ENCODE measurements at regions not wholly inside any gene's neighbourhood (a gene's known extent, or its start where the extent isn't known, plus 50 kb on each side); places are given as distances from the start of the nearest gene placed in this dataset.

DNA sequence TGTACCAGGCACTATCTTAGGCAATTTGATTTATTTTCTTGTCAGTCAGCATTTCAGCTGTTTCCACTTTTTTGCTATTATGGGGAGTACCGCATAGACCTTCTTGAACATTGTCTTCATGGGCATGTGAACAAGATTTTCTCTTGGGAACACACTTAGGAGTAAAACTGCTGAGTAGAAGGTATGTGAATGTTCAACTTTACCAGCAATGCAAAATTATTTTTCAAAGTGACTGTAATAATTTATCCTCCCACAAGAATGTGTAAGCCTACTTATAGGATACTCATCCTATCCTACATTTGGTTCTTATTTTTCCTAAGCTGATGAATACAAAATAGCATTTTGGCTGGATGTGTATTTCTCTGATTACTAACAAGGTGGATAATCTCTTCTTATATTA is 132.0 kb upstream of the NAV2 start:
- no peak for DNase-seq (ENCODE audit: low read depth in 1 of 2, low spot score in 1 of 2)
- Histone ChIP-seq H3K27ac (replicated peaks) (no peak overlapping the region), H3K4me3 (replicated peaks; ENCODE audit: insufficient read depth, low read length) (no peak overlapping the region), H3K27me3 (ENCODE audit: insufficient read depth, poor library complexity, severe bottlenecking) (no peaks in the 10 kb centered on the region)
- TF ChIP-seq POLR2AphosphoS5 (IDR thresholded peaks at IDR 0.05; ENCODE audit: low read depth) = no peak
- TF ChIP-seq SPI1 (IDR thresholded peaks at IDR 0.05; ENCODE audit: borderline replicate concordance, low read depth) = no peak
- no peak for TF ChIP-seq GABPA (IDR thresholded peaks at IDR 0.05; ENCODE audit: low read depth)
- TF ChIP-seq, protein P1, sequence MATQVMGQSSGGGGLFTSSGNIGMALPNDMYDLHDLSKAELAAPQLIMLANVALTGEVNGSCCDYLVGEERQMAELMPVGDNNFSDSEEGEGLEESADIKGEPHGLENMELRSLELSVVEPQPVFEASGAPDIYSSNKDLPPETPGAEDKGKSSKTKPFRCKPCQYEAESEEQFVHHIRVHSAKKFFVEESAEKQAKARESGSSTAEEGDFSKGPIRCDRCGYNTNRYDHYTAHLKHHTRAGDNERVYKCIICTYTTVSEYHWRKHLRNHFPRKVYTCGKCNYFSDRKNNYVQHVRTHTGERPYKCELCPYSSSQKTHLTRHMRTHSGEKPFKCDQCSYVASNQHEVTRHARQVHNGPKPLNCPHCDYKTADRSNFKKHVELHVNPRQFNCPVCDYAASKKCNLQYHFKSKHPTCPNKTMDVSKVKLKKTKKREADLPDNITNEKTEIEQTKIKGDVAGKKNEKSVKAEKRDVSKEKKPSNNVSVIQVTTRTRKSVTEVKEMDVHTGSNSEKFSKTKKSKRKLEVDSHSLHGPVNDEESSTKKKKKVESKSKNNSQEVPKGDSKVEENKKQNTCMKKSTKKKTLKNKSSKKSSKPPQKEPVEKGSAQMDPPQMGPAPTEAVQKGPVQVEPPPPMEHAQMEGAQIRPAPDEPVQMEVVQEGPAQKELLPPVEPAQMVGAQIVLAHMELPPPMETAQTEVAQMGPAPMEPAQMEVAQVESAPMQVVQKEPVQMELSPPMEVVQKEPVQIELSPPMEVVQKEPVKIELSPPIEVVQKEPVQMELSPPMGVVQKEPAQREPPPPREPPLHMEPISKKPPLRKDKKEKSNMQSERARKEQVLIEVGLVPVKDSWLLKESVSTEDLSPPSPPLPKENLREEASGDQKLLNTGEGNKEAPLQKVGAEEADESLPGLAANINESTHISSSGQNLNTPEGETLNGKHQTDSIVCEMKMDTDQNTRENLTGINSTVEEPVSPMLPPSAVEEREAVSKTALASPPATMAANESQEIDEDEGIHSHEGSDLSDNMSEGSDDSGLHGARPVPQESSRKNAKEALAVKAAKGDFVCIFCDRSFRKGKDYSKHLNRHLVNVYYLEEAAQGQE (IDR thresholded peaks at IDR 0.05; ENCODE audit: insufficient replicate concordance, low read depth) = no peak
- TF ChIP-seq, protein P2, sequence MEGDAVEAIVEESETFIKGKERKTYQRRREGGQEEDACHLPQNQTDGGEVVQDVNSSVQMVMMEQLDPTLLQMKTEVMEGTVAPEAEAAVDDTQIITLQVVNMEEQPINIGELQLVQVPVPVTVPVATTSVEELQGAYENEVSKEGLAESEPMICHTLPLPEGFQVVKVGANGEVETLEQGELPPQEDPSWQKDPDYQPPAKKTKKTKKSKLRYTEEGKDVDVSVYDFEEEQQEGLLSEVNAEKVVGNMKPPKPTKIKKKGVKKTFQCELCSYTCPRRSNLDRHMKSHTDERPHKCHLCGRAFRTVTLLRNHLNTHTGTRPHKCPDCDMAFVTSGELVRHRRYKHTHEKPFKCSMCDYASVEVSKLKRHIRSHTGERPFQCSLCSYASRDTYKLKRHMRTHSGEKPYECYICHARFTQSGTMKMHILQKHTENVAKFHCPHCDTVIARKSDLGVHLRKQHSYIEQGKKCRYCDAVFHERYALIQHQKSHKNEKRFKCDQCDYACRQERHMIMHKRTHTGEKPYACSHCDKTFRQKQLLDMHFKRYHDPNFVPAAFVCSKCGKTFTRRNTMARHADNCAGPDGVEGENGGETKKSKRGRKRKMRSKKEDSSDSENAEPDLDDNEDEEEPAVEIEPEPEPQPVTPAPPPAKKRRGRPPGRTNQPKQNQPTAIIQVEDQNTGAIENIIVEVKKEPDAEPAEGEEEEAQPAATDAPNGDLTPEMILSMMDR (IDR thresholded peaks at IDR 0.05; ENCODE audit: insufficient read depth, low read length) = no peak

DNA sequence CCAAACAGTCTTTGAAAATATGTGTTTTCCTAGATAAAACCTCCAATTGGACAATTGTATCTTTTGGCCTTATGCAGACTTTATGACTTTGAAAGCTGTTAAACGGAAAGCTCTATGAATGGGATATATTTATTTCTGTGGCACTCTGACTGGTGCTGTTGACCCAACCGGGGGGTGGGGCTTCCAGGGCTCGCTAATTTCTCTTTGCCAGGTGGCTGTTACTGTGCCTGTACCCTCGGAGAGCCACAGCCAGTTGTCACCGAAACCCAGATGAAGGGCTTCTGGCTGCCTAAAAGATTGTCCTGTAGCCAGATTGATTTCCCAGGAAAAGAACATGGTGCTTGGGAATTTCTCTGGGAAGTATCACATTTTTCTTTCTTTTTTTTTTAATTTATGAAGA is 132.7 kb upstream of the NAV2 start:
- Histone ChIP-seq H3K27ac (replicated peaks) (no peak overlapping the region), H3K4me3 (replicated peaks; ENCODE audit: insufficient read depth, low read length) (no peak overlapping the region), H3K27me3 (ENCODE audit: insufficient read depth, poor library complexity, severe bottlenecking) (no peaks in the 10 kb centered on the region)
- DNase-seq (ENCODE audit: low read depth in 1 of 2, low spot score in 1 of 2) = no peak
- TF ChIP-seq GABPA (IDR thresholded peaks at IDR 0.05; ENCODE audit: low read depth) (no peak), POLR2AphosphoS5 (IDR thresholded peaks at IDR 0.05; ENCODE audit: low read depth) (no peak), SPI1 (IDR thresholded peaks at IDR 0.05; ENCODE audit: borderline replicate concordance, low read depth) (no peak)
- TF ChIP-seq, protein P2 (IDR thresholded peaks at IDR 0.05; ENCODE audit: insufficient read depth, low read length) = no peak
- TF ChIP-seq, protein P1 (IDR thresholded peaks at IDR 0.05; ENCODE audit: insufficient replicate concordance, low read depth) = no peak

DNA sequence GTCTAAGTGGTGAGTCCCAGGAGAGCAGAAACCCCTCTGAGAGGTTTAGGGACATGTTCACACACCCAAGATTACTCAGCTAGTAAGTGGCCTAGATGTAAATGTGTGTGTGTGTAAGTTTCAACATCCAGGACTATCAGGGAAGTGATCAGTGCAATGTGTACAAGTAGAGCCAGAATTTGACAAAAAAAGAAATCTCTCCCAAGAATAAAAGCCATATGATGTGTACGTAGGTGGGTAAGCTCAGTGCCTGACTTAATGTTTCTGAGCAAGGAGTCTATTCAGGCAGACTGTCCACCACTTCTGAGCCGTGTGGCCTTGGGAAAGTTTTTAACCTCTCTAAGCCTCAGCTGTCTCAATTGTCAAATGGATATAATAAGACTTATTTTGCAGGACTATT is 133.8 kb upstream of the NAV2 start:
- H3K27me3 ChIP-seq (ENCODE audit: insufficient read depth, poor library complexity, severe bottlenecking) = no peaks in the 10 kb centered on the region
- DNase-seq (ENCODE audit: low read depth in 1 of 2, low spot score in 1 of 2) = no peak
- no peak for TF ChIP-seq SPI1 (IDR thresholded peaks at IDR 0.05; ENCODE audit: borderline replicate concordance, low read depth)
- TF ChIP-seq, protein P1 (IDR thresholded peaks at IDR 0.05; ENCODE audit: insufficient replicate concordance, low read depth) = no peak
- no peak overlapping the region for H3K27ac ChIP-seq (replicated peaks)
- no peak overlapping the region for H3K4me3 ChIP-seq (replicated peaks; ENCODE audit: insufficient read depth, low read length)

Data from HL-60 (cell line).